OCI-M2 (cell line): ENCODE measurements at regions not wholly inside any gene's neighbourhood (a gene's known extent, or its start where the extent isn't known, plus 50 kb on each side); places are given as distances from the start of the nearest gene placed in this dataset.

Source experiments
- DNase-seq: peaks from one replicate; lab custom pipeline; 2025; ENCODE audit not compliant: unreplicated experiment; lab: John Stamatoyannopoulos, UW

- DNase-seq = no peak
Observed at GRCh38 chr7:84553711-84554110, 359.1 kb upstream of the SEMA3A start.

- no peak for DNase-seq
Observed at GRCh38 chr7:84549409-84549808, 354.8 kb upstream of the SEMA3A start.

- no peak for DNase-seq
Observed at GRCh38 chr7:84548366-84549365, 354.1 kb upstream of the SEMA3A start.

- DNase-seq = no peak
Observed at GRCh38 chr7:84547331-84547730, 352.7 kb upstream of the SEMA3A start.

- DNase-seq = no peak
Observed at GRCh38 chr7:84546403-84546802, 351.8 kb upstream of the SEMA3A start.

GRCh38 chr7:84538268-84538667 is 343.7 kb upstream of the SEMA3A start:
- no peak for DNase-seq

GRCh38 chr7:84536271-84536870 is 341.8 kb upstream of the SEMA3A start:
- DNase-seq = no peak

- DNase-seq = no peak
Observed at GRCh38 chr7:84535580-84536270, 341.1 kb upstream of the SEMA3A start.

GRCh38 chr7:84533182-84533581 is 338.6 kb upstream of the SEMA3A start:
- DNase-seq = no peak

- DNase-seq = no peak
Observed at GRCh38 chr7:84532196-84532595, 337.6 kb upstream of the SEMA3A start.

GRCh38 chr7:84529480-84530205 is 335.1 kb upstream of the SEMA3A start:
- no peak for DNase-seq

- DNase-seq = no peak
Observed at GRCh38 chr7:84528756-84529479, 334.3 kb upstream of the SEMA3A start.

GRCh38 chr7:84524714-84525694 is 330.4 kb upstream of the SEMA3A start:
- no peak for DNase-seq

- DNase-seq = no peak
Observed at GRCh38 chr7:84513061-84513460, 318.5 kb upstream of the SEMA3A start.

GRCh38 chr7:84512055-84512454 is 317.5 kb upstream of the SEMA3A start:
- no peak for DNase-seq

- DNase-seq = no peak
Observed at GRCh38 chr7:84510505-84510904, 315.9 kb upstream of the SEMA3A start.

GRCh38 chr7:84509522-84509921 is 314.9 kb upstream of the SEMA3A start:
- DNase-seq = no peak

- no peak for DNase-seq
Observed at GRCh38 chr7:84508606-84509005, 314.0 kb upstream of the SEMA3A start.

- no peak for DNase-seq
Observed at GRCh38 chr7:84507529-84507928, 312.9 kb upstream of the SEMA3A start.
